Endothelial cell of umbilical vein (primary cell): ENCODE measurements at regions not wholly inside any gene's neighbourhood (a gene's known extent, or its start where the extent isn't known, plus 50 kb on each side); places are given as distances from the start of the nearest gene placed in this dataset.

Experiments used
- EZH2 ChIP-seq: IDR thresholded peaks from 2 replicates; pipeline ENCODE4 v1.6.1; 2012; ENCODE audit warnings: borderline replicate concordance, low read depth, mild to moderate bottlenecking, moderate library complexity, low read length, inconsistent platforms; ENCODE audit not compliant: severe bottlenecking
- MAX ChIP-seq: IDR thresholded peaks from 2 replicates; pipeline ENCODE4 v1.6.1; 2011; ENCODE audit not compliant: insufficient read depth, insufficient read length
- POLR2A ChIP-seq: IDR thresholded peaks from 2 replicates; pipeline ENCODE4 v1.6.1; 2012; ENCODE audit warnings: low read depth, mild to moderate bottlenecking, control low read depth, low read length

DNA sequence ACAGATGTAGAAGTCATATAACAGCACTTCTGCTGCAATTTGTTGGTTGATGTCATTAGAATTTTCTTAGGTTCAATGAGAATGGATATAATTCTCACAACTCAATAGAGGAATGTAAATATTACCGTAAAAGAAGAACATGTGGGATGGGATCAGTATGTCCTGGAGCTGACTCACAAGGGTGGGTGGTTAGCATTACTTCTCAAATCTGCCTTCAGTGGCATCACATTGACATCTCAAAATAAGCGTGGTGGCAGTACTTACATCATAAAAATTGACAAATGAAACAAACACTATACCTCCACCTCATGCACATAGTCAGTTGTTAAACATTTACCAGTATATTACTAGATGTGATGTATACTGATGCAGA is 1068.0 kb upstream of the CADM2 start:
- TF ChIP-seq EZH2 (no peak), POLR2A (no peak), MAX (no peak)
